NCI-H82 treated with DMSO at 0.1 percent for 48 hours (cell line): ENCODE measurements at regions not wholly inside any gene's neighbourhood (a gene's known extent, or its start where the extent isn't known, plus 50 kb on each side); places are given as distances from the start of the nearest gene placed in this dataset.
"Not testable (repeated sequence)": the region's sequence is repeated elsewhere in the genome, so short reads cannot be mapped to it uniquely, and the experiment has no call there.

Experiments used
- DNase-seq: peaks from one replicate; lab custom pipeline; 2025; ENCODE audit not compliant: unreplicated experiment; lab: John Stamatoyannopoulos, UW

GRCh38 chr7:3094701-3095445 is 51.2 kb upstream of the CARD11 start:
- DNase-seq: no peak

- DNase-seq: no peak
These were observed 54.1 kb upstream of the CARD11 start for GRCh38 chr7:3097734-3098133.

DNA sequence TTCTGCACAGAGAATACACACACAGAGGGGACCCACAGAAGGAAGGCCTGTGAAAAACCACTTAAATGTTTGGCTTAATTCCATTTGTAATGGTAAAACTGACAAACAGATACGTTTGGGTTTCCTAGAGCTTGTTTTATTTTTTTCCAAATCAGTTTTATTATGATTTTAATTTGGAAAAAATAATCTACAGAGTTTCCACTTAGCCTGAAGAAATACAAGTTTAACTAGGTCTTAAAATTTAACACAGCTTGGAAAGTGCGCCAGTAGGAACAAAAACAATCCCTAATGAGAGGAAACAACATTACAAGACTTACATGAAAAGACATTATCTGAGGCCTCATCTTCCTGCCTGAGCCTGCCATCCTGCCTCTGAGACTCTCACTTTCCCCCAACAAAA is 58.5 kb upstream of the CARD11 start:
- no peak for DNase-seq

- DNase-seq: no peak
These were observed 60.1 kb upstream of the CARD11 start for GRCh38 chr7:3103614-3104398.

DNA sequence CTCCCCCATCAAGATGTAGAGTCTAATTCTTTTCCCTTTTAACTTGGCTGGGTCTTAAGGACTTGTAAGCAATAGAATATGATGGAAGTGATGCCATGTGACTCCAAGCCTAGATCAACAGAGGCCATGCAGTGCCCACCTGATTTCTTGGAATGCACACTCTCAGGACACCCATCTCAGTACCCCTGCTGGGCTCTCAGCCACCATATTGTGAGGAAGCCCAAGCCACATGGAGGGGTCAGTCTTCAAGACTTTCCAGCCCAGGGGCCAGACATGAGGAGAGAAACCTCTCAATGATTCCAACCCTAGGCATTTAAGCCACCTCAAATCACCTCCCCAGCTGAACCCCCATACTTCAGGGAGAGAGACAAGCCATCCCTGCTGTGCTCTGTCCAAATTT is 62.2 kb upstream of the CARD11 start:
- no peak for DNase-seq

DNA sequence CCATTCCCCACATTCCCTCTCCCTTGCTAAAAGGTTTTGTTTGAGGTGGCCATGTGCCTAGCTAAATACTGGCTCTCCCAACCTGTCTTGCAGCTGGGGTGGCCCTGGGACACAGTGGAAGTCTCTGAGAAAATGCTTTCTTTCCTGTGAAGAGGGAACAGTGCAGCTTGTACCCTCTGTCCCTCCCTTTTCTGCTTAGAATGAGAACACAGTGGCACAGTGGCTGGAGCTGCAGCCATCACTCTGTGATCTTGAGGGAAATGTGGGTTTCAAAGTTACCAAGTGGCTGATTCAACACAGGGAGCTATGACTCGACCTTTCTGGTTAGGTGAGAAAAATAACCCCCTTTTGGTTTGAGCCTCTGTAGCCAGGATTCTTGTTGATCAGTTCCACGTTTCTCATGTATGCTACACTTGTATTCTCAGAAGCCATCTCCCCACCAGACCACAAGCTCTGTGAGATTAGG is 62.7 kb upstream of the CARD11 start:
- no peak for DNase-seq

DNA sequence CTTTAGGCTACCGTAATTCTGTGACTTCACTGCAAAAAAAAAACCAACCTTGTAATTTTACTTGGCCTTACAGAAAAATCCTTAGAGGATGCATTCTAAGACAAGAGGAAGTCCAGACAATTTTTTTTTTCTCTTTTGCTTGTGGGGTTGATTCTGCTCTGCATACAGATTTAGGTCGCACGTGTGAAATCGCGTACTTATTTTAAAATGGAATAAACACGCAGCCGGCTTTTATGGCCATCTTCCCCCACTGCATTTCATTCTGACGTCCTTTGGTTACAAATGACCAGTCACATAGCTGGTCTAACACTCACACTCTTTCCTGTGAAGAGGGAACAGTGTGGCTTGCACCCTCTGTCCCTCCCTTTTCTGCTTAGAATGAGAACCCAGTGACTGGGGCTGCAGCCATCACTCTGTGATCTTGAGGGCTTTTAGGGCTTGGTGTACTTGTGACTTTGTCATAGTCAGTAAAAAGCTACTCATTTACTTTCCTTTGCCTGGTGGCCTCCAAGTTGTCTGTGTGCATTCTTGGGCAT is 63.6 kb upstream of the CARD11 start:
- no peak for DNase-seq

GRCh38 chr7:3107889-3108570 is 64.4 kb upstream of the CARD11 start:
- DNase-seq: no peak

GRCh38 chr7:3109311-3109915 is 65.7 kb upstream of the CARD11 start:
- no peak for DNase-seq

DNA sequence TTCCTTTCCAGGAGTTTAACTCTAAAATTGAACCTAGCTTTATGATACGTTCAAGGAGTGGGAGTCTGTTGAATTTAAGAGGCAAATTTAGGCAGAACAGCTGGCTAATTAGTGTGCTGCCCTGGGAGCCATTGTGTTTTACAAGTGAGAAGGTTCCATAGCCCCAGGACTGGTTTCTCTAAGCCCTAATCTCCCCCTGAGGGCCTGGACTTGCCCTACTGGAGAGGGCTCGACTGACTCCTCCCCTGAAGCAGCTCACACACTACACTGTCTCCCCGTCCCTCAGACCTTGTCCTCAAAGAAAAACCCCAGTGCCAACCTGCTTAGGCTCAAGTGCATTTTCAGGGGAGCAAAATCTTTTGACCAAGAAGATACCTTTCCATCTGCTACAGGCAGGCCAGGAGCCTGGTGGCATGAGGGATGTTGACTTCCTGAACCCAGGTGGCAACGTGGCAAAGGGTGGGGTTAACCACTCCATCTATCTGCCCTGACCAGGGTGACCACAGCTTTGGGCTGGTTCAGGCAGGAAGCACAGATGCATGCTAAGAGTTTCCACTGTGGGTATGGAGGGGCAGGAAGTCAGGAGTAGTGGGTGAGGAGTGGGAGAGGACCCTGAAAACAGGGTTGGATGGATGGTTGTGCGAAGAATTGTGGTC is 68.9 kb upstream of the CARD11 start:
- DNase-seq: no peak

GRCh38 chr7:3114917-3115316 is 71.2 kb upstream of the CARD11 start:
- DNase-seq: no peak

GRCh38 chr7:3117081-3117480 is 73.4 kb upstream of the CARD11 start:
- DNase-seq: no peak

- no peak for DNase-seq
These were observed 74.0 kb upstream of the CARD11 start for GRCh38 chr7:3117488-3118231.

DNA sequence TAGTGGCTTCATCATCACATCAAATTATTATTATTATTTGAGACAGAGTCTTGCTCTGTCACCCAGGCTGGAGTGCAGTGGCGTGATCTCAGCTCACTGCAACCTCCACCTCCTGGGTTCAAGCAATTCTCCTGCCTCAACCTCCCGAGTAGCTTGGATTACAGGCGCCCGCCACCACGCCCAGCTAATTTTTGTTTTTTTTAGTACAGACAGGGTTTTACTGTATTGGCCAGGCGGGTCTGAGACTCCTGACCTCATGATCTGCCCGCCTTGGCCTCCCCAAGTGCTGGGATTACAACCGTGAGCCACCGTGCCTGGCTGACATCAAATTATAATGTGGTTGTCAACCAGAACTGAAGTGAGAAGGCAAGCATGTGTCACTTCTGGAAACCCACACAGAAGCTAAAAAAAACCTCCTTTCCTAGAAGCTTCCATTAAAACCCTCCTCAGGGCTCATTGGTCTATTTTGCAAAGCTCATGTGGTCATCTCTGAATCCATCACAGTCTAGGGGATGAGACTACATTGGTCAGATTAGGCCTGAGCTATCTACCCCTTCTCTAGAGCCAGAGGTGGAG is 75.8 kb upstream of the CARD11 start:
- DNase-seq: not testable (repeated sequence)

DNA sequence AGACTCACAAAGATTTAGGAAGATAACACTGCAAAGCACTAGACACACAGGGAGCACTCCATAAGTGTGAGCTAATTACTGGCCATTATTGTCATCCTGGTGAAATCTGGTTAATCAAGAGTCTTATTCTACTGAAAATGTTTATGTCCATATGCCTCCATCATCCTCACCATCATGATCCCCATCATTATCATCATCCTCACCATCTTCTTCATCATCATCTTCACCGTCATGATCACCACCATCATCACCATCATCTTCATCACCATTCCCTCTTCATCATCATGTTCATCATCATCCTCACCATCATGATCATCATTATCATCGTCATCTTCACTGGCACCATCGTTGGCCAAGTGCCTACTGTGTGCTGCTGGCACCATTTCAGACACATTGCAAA is 76.3 kb upstream of the CARD11 start:
- no peak for DNase-seq

- DNase-seq: no peak
These were observed 76.8 kb upstream of the CARD11 start for GRCh38 chr7:3120513-3120912.

DNA sequence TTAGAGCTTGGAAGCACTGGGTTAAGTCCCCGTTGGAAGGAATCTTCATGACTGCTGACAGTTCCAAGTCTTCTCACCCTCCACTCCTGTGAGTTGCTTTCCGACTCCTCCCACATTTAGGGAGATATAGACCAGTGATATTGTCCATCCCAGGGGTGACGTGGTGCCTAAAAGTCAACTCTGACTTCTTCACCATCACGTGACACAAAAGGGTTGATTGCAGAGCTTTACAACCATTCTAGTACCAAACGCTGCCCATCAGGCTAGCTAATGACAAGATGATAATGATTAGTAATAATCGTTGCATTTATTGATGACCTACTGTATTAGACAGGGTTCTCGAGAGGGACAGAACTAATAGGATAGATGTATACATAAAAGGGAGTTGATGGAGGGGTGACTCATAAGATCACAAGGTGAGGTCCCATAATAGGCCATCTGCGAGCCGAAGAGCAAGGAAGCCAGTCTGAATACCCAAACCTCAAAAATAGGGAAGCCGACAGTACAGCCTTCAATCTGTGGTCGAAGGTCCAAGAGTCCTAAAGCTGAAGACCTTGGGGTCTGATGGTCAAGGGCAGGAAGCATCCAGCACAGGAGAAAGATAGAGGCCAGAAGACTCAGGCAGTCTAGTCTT is 85.3 kb upstream of the CARD11 start:
- no peak for DNase-seq

DNA sequence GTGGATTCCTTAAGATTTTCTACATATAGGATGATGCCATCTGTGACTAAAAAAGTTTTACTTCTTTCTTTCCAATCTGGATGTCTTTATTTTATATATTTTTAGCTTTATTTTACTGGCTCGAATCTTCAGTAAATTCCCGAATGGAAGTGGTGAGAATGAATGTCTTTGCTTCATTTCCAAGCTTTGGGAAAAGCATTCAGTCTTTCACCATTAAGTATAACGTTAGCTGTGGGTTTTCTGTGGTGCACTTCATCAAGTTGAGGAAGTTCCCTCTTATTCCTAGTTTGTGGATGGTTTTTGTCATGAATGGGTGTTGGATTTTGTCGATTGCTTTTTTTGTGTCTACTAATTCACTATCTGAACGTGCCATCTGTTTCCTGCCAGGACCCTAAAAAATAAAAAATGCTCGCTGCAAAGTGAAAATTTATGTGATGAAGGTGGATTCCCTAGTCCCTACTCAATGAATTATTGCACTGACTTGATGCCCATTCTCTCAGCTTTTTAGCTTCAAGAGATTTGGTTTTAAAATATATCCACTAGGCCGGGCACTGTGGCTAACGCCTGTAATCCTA is 90.2 kb upstream of the CARD11 start:
- no peak for DNase-seq

GRCh38 chr7:3134745-3135144 is 91.1 kb upstream of the CARD11 start:
- no peak for DNase-seq
